Gastrocnemius medialis (tissue), 4 donors: ENCODE measurements at regions not wholly inside any gene's neighbourhood (a gene's known extent, or its start where the extent isn't known, plus 50 kb on each side); places are given as distances from the start of the nearest gene placed in this dataset.

Source experiments
- ATAC-seq, 2 donors: fragments of 150-250 bp; one replicate each; pipeline ENCODE4 v1.9.1; 2016
- DNase-seq, 2 donors: peaks; one replicate each; pipeline ENCODE4 v3.0.0-alpha.2; 2019
- H3K27ac ChIP-seq, 4 donors: fragments of 200-600 bp; sonication (generic); 1 replicate in 1 of 4; 2 replicates in 3 of 4; pipeline ENCODE4 v1.5.1; 2016 to 2018; ENCODE audit warnings: mild to moderate bottlenecking in 2 of 4, moderate library complexity in 1 of 4
- H3K27me3 ChIP-seq, 3 donors: fragments of 200-600 bp; sonication (generic) in 2 of 3; 1 replicate in 1 of 3; 2 replicates in 2 of 3; pipeline versions ENCODE4 v1.5.1 to v1.6.0; 2016 to 2019; ENCODE audit warnings: mild to moderate bottlenecking in 1 of 3, moderate library complexity in 1 of 3
- H3K36me3 ChIP-seq, 2 donors: fragments of 200-600 bp; sonication (generic) in 1 of 2; one replicate each; pipeline ENCODE4 v1.5.1; 2017 to 2018
- H3K4me1 ChIP-seq, 2 donors: fragments of 200-600 bp; sonication (generic) in 1 of 2; one replicate each; pipeline ENCODE4 v1.5.1; 2016 to 2017; ENCODE audit warnings: mild to moderate bottlenecking in 2 of 2
- H3K4me3 ChIP-seq, 4 donors: fragments of 200-600 bp; sonication (generic) in 3 of 4; 1 replicate in 1 of 4; 2 replicates in 3 of 4; pipeline ENCODE4 v1.5.1; 2016 to 2019; ENCODE audit warnings: mild to moderate bottlenecking in 2 of 4
- H3K9me3 ChIP-seq, 3 donors: fragments of 200-600 bp; sonication (generic) in 2 of 3; 1 replicate in 1 of 3; 2 replicates in 2 of 3; pipeline ENCODE4 v1.5.1; 2016 to 2019
- POLR2A ChIP-seq, 2 donors: fragments of 450-650 bp; IDR thresholded peaks; one replicate each; pipeline ENCODE4 v1.6.1; 2017; ENCODE audit warnings: antibody characterized with exemption in 2 of 2, mild to moderate bottlenecking in 2 of 2, moderate library complexity in 2 of 2
- in situ Hi-C, 4 donors: fragments of 200-750 bp; cut with MboI; loops; one replicate each; pipeline versions ENCODE4 v1.15.0 to v1.8.0; 2017; ENCODE audit warnings: low sequenced_read_pairs in 4 of 4
- intact Hi-C: fragments of 100-400 bp; cut with DNase I; formaldehyde crosslinking; loops from one replicate; pipeline ENCODE4 v1.15.1; 2023; ENCODE audit warnings: low total_unique reads
- TF ChIP-seq, protein P1 (sequence below), 5 experiments: fragments of 450-650 bp in 3 of 5; fragments of 200-600 bp in 2 of 5; sonication (generic) in 2 of 5; IDR thresholded peaks in 4 of 5; conservative IDR thresholded peaks in 1 of 5; 1 replicate in 4 of 5; 2 replicates in 1 of 5; pipeline ENCODE4 v1.5.1; 2016 to 2019; ENCODE audit warnings: antibody characterized with exemption in 5 of 5, mild to moderate bottlenecking in 3 of 5, moderate library complexity in 3 of 5

GRCh38 chr6:1526398-1527072, 83.2 kb upstream of the FOXC1 start:
- Histone ChIP-seq H3K27ac (peak overlapping the region in 3 of 4 donors; percentile 37 to 50 (median 42)), H3K9me3 (no peaks in the 10 kb centered on the region), H3K36me3 (no peaks in the 10 kb centered on the region), H3K4me1 (peaks cover 18 to 22% of the 10 kb centered on the region in 2 donors), H3K27me3 (peaks cover 13 to 24% (median 17%) of the 10 kb centered on the region in 3 donors), H3K4me3 (peak overlapping the region in 3 of 4 donors; percentile 1 to 14 (median 9))
- intact Hi-C loops (no loop called here), in situ Hi-C loops (no loop called here)
- ATAC-seq (peak; percentile 48 to 61), DNase-seq (no peak)
- TF ChIP-seq, protein P1, sequence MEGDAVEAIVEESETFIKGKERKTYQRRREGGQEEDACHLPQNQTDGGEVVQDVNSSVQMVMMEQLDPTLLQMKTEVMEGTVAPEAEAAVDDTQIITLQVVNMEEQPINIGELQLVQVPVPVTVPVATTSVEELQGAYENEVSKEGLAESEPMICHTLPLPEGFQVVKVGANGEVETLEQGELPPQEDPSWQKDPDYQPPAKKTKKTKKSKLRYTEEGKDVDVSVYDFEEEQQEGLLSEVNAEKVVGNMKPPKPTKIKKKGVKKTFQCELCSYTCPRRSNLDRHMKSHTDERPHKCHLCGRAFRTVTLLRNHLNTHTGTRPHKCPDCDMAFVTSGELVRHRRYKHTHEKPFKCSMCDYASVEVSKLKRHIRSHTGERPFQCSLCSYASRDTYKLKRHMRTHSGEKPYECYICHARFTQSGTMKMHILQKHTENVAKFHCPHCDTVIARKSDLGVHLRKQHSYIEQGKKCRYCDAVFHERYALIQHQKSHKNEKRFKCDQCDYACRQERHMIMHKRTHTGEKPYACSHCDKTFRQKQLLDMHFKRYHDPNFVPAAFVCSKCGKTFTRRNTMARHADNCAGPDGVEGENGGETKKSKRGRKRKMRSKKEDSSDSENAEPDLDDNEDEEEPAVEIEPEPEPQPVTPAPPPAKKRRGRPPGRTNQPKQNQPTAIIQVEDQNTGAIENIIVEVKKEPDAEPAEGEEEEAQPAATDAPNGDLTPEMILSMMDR (IDR thresholded peaks at IDR 0.05 in 4 of 5, conservative IDR thresholded peaks at IDR 0.05 in 1 of 5): no peak
- TF ChIP-seq POLR2A (IDR thresholded peaks at IDR 0.05): no peak

DNA sequence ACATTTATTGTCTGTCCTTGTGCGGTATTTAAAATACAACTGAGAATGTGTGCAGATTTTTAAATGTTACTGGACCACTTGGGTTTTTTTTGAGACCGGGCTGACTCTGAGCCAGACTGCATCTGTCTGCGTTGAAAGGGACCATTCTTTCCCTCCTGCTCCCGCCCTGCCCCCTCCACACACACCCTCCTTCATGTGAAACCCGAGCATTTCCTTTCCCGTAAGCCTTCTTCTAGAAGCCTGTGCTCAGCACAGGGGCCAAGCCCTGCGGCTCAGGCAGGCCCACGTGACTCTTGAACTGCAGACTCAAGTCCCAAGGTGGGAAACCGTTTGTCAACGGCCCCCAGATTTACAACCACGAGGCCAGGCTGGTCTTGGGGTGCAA, 82.7 kb upstream of the FOXC1 start:
- peak; percentile 31 to 58 for DNase-seq

DNA sequence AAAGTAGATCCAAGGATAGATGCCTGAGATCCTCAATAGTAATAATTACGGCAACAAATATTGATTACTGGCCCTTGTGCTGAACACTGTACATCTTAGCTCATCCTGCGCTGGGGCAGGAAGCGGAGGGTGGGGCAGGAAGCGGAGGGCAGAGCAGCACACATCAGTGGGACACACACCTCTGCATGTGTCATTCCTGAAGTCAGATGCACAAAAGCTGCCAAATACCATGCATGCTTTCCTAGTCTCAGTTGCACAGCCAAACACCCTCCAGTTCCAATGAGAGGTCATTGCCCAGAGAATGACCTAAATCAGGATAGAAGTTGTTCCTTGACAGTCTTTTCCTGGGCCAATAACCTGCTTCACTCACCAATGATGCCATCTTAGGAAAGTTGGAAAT, 74.4 kb upstream of the FOXC1 start:
- DNase-seq (no peak), ATAC-seq (no peak)
- intact Hi-C loops (no loop called here), in situ Hi-C loops (no loop called here)
- Histone ChIP-seq H3K9me3 (no peaks in the 10 kb centered on the region), H3K27ac (no peak overlapping the region), H3K36me3 (no peaks in the 10 kb centered on the region), H3K4me1 (peaks cover 0 to 3% of the 10 kb centered on the region in 2 donors), H3K4me3 (no peak overlapping the region), H3K27me3 (no peaks in the 10 kb centered on the region)
- TF ChIP-seq POLR2A (IDR thresholded peaks at IDR 0.05): no peak
- TF ChIP-seq, protein P1 (IDR thresholded peaks at IDR 0.05 in 4 of 5, conservative IDR thresholded peaks at IDR 0.05 in 1 of 5): no peak

More for the DNA sequence above, 82.7 kb upstream of the FOXC1 start:
- Histone ChIP-seq H3K36me3 (no peaks in the 10 kb centered on the region), H3K9me3 (no peaks in the 10 kb centered on the region), H3K27ac (peak overlapping the region in 3 of 4 donors; percentile 37 to 50 (median 42)), H3K4me1 (peaks cover 18 to 22% of the 10 kb centered on the region in 2 donors), H3K27me3 (peaks cover 13 to 20% (median 15%) of the 10 kb centered on the region in 3 donors), H3K4me3 (peak overlapping the region in 3 of 4 donors; percentile 1 to 14 (median 9))
- TF ChIP-seq POLR2A (IDR thresholded peaks at IDR 0.05): no peak
- TF ChIP-seq, protein P1 (IDR thresholded peaks at IDR 0.05 in 4 of 5, conservative IDR thresholded peaks at IDR 0.05 in 1 of 5): no peak
- in situ Hi-C loops (no loop called here), intact Hi-C loops (no loop called here)
- ATAC-seq: peak; percentile 86 to 87

- TF ChIP-seq, protein P1 (IDR thresholded peaks at IDR 0.05 in 4 of 5, conservative IDR thresholded peaks at IDR 0.05 in 1 of 5): no peak
- no peak for TF ChIP-seq POLR2A (IDR thresholded peaks at IDR 0.05)
- peaks cover 0 to 3% of the 10 kb centered on the region in 2 donors for H3K4me1 ChIP-seq
- in situ Hi-C loops (no loop called here), intact Hi-C loops (no loop called here)
- no peak overlapping the region for H3K4me3 ChIP-seq
- no peaks in the 10 kb centered on the region for H3K36me3 ChIP-seq
- ATAC-seq (no peak), DNase-seq (no peak)
- no peaks in the 10 kb centered on the region for H3K27me3 ChIP-seq
- no peaks in the 10 kb centered on the region for H3K9me3 ChIP-seq
- H3K27ac ChIP-seq: no peak overlapping the region
Observed at GRCh38 chr6:1536526-1537429, 72.9 kb upstream of the FOXC1 start.
